Esophagus muscularis mucosa (tissue), 4 donors: ENCODE measurements at regions not wholly inside any gene's neighbourhood (a gene's known extent, or its start where the extent isn't known, plus 50 kb on each side); places are given as distances from the start of the nearest gene placed in this dataset.
A peak's percentile ranks its signal among the peaks of the same experiment; 100 is the strongest.

Experiments
- DNase-seq: peaks from one replicate; pipeline ENCODE4 v3.0.0-alpha.2; 2017; ENCODE audit errors: extremely low spot score
- H3K27ac ChIP-seq, 4 donors: fragments of 200-600 bp; sonication (generic); replicated peaks in 1 of 4; 1 replicate in 3 of 4; 2 replicates in 1 of 4; pipeline ENCODE4 v1.5.1; 2016 to 2019; ENCODE audit warnings: mild to moderate bottlenecking in 1 of 4
- H3K27me3 ChIP-seq, 4 donors: fragments of 200-600 bp; sonication (generic); one replicate each; pipeline versions ENCODE4 v1.5.1 to v1.6.0; 2016 to 2019
- H3K36me3 ChIP-seq, 4 donors: fragments of 200-600 bp; sonication (generic); one replicate each; pipeline ENCODE4 v1.5.1; 2016 to 2019
- H3K4me1 ChIP-seq, 4 donors: fragments of 200-600 bp; sonication (generic); one replicate each; pipeline ENCODE4 v1.5.1; 2016 to 2019
- H3K4me3 ChIP-seq, 4 donors: fragments of 200-600 bp; sonication (generic); 1 replicate in 2 of 4; 2 replicates in 2 of 4; pipeline ENCODE4 v1.5.1; 2016 to 2019; ENCODE audit warnings: mild to moderate bottlenecking in 4 of 4, moderate library complexity in 1 of 4
- H3K9me3 ChIP-seq, 4 donors: fragments of 200-600 bp; sonication (generic); 1 replicate in 3 of 4; 2 replicates in 1 of 4; pipeline ENCODE4 v1.5.1; 2016 to 2019
- EP300 ChIP-seq: sonication (generic); formaldehyde crosslinking; IDR thresholded peaks from one replicate; pipeline ENCODE4 v1.6.1; 2017; ENCODE audit warnings: antibody characterized with exemption
- POLR2A ChIP-seq: fragments of 450-650 bp; IDR thresholded peaks from one replicate; pipeline ENCODE4 v1.6.1; 2017; ENCODE audit warnings: antibody characterized with exemption, moderate library complexity, mild to moderate bottlenecking, low read depth
- POLR2AphosphoS5 ChIP-seq, 2 donors: sonication (generic); formaldehyde crosslinking; IDR thresholded peaks; one replicate each; pipeline ENCODE4 v1.6.1; 2017; ENCODE audit warnings: antibody characterized with exemption in 2 of 2
- WGBS: methylation state at CpG from one replicate; pipeline ENCODE4 v1.1.5; 2018; 5-methylcytosine and 5-hydroxymethylcytosine counted together
- intact Hi-C: fragments of 100-400 bp; cut with DNase I; formaldehyde crosslinking; loops from one replicate; pipeline ENCODE4 v1.15.1; 2023
- TF ChIP-seq, protein P1 (sequence below), 3 experiments: fragments of 200-600 bp in 2 of 3; fragments of 450-650 bp in 1 of 3; sonication (generic) in 2 of 3; IDR thresholded peaks; one replicate each; pipeline ENCODE4 v1.5.1; 2017 to 2019; ENCODE audit warnings: antibody characterized with exemption in 3 of 3, mild to moderate bottlenecking in 2 of 3, moderate library complexity in 1 of 3

DNA sequence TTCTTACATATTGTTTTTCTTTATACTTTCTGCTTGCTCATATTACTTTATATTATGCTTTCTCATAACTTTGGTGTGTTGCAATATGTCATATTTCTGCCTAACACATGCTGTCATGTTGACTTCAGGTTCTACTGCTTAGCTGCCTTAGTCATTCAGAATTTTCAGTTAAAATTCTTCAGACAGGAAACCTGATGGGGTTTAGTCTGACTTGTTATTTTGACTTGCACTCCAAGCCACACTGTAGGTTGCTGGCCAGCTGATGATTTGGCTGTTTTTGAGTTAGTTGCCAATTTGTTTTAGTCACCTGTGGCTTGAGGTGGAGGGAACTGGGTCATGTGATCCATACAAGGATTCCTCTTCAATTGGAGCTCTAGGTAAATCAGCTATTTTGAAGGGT is 315.4 kb downstream of the MAP2K6 start:
- H3K27me3 ChIP-seq: no peaks in the 10 kb centered on the region
- H3K4me1 ChIP-seq: peaks cover 13 to 53% (median 34%) of the 10 kb centered on the region in 4 donors
- intact Hi-C loops: no loop called here
- no peak overlapping the region for H3K27ac ChIP-seq
- H3K4me3 ChIP-seq: no peak overlapping the region
- TF ChIP-seq, protein P1, sequence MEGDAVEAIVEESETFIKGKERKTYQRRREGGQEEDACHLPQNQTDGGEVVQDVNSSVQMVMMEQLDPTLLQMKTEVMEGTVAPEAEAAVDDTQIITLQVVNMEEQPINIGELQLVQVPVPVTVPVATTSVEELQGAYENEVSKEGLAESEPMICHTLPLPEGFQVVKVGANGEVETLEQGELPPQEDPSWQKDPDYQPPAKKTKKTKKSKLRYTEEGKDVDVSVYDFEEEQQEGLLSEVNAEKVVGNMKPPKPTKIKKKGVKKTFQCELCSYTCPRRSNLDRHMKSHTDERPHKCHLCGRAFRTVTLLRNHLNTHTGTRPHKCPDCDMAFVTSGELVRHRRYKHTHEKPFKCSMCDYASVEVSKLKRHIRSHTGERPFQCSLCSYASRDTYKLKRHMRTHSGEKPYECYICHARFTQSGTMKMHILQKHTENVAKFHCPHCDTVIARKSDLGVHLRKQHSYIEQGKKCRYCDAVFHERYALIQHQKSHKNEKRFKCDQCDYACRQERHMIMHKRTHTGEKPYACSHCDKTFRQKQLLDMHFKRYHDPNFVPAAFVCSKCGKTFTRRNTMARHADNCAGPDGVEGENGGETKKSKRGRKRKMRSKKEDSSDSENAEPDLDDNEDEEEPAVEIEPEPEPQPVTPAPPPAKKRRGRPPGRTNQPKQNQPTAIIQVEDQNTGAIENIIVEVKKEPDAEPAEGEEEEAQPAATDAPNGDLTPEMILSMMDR (IDR thresholded peaks at IDR 0.05): no peak
- no peak for TF ChIP-seq EP300
- no peak for TF ChIP-seq POLR2AphosphoS5 (IDR thresholded peaks at IDR 0.05)
- TF ChIP-seq POLR2A: no peak
- H3K9me3 ChIP-seq: no peaks in the 10 kb centered on the region
- H3K36me3 ChIP-seq: no peaks in the 10 kb centered on the region
- no peak for DNase-seq

DNA sequence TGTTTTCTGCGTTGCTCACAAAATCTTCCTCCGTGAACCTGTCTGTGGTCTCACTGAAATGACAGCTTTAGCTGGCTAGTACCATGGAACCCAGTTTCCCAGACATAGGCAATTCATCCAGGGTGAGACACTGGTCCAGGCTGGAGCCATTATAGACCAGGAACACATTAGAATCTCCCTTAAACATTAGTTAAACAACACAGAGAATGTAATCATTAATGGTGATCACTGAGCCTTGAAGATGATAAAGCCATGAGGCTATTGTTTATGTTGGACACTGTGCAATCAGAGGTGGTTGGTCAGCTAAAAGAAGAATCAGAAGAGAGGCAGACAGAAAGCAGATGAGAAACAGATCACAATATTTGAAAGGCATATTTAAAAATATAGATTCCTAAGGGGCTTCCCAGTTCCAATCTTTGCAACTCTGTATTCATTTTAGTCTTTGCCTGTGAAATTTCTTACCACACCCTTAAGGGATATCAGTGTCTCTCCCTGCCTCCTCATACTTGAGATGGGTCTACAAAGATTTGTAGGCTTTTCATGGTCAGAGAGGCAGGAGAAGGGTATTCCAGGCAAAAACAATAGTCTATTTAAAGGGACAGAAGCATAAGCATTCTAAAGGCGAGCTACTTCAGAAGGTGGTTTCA is 317.9 kb downstream of the MAP2K6 start:
- Histone ChIP-seq H3K4me1 (peaks cover 13 to 47% (median 34%) of the 10 kb centered on the region in 4 donors), H3K4me3 (no peak overlapping the region), H3K27ac (peak overlapping the region in 2 of 4 donors; percentile 9 to 63), H3K27me3 (no peaks in the 10 kb centered on the region), H3K9me3 (no peaks in the 10 kb centered on the region), H3K36me3 (no peaks in the 10 kb centered on the region)
- DNase-seq: no peak
- WGBS: 72% methylated on average over 3 of the region's 3 CpGs
- TF ChIP-seq POLR2A (no peak), POLR2AphosphoS5 (IDR thresholded peaks at IDR 0.05) (no peak), EP300 (no peak)
- TF ChIP-seq, protein P1 (IDR thresholded peaks at IDR 0.05): no peak
- intact Hi-C loops: no loop called here

DNA sequence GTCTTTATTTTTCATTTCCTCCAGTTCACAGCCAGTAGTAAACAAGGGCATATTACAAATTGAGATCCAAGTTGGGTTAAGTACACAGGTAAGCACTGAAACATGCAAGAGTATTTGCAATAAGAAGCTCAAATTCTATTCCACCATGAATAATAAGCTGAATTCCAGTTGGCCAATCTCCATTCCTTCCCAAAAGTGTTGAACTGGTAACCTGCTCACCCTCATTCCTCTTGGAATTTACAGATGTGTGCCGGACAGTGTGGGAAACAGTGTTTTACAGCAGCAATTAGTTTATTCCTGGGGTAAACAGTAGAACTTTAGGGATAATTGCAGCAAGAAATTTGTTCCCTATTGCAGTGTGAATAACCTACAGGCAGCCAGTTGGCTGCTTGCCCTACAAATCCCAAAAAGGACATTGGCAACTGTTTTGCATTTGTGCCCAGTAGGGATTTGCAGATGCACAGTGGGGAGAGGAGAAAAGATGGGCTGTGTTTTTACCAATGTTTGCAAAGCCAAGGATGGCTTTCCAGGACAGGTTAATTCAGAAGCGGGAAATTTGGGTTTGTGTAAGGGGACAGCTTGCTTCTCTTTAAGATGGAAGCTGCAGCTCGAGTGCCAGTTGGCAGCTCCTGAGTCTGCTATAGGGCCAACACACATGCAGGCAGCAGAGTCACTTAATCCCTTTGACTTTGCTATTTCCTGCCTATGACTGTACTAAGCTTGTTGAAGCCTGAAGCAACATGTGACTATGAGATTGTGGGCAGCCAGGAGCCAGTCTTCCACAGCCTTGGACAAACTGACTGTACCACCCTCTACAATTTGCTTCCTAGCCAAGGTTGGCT is 318.9 kb downstream of the MAP2K6 start:
- peak in 1 of 2 donors; percentile 28 for TF ChIP-seq POLR2AphosphoS5 (IDR thresholded peaks at IDR 0.05)
- TF ChIP-seq POLR2A: no peak
- H3K4me1 ChIP-seq: peaks cover 12 to 44% (median 34%) of the 10 kb centered on the region in 4 donors
- WGBS: 38% methylated on average over 3 of the region's 3 CpGs
- intact Hi-C loops: no loop called here
- DNase-seq: no peak
- no peak overlapping the region for H3K4me3 ChIP-seq
- no peaks in the 10 kb centered on the region for H3K27me3 ChIP-seq
- H3K27ac ChIP-seq: peak overlapping the region in 3 of 4 donors; percentile 31 to 63 (median 41)
- H3K9me3 ChIP-seq: no peaks in the 10 kb centered on the region
- H3K36me3 ChIP-seq: no peaks in the 10 kb centered on the region

DNA sequence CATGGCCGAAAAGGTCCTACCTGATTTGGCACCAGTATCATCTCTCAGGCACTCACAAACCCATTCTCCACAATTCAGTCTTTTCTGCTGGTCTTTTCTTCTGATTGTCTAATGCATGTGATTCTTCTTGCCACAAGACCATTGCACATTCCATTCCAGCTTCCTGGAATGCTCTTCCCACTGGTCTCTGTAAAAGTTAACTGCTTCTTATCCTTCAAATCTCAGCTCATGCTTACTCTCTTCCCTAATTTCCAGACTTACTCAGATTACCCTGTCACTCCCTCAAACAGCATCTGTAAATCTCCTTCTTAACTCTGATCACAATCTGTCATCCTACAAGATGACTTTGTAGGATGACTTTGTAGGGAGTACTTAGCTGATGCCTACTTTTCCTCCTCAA is 320.2 kb downstream of the MAP2K6 start:
- H3K4me3 ChIP-seq: no peak overlapping the region
- 100% methylated on average over 1 of the region's 1 CpG for WGBS
- no peaks in the 10 kb centered on the region for H3K9me3 ChIP-seq
- peaks cover 6 to 31% (median 25%) of the 10 kb centered on the region in 4 donors for H3K4me1 ChIP-seq
- no peak overlapping the region for H3K27ac ChIP-seq
- TF ChIP-seq EP300 (no peak), POLR2A (no peak), POLR2AphosphoS5 (IDR thresholded peaks at IDR 0.05) (no peak)
- TF ChIP-seq, protein P1 (IDR thresholded peaks at IDR 0.05): no peak
- H3K36me3 ChIP-seq: no peaks in the 10 kb centered on the region
- no peak for DNase-seq
- intact Hi-C loops: no loop called here
- H3K27me3 ChIP-seq: no peaks in the 10 kb centered on the region

DNA sequence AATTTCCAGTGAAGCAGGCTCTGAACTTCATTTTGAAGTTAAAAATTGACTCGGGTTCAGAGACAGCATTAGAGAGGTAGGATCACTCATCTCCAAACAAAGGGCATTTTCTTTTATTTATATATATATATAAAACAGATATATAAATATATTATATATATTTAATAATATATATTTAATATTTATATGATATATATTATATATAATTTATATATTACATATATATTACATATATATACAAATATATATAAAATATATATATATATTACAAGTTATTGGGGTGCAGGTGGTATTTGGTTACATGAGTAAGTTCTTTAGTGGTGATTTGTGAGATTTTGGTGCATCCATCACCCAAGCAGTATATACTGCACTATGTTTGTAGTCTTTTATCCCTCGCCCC is 320.8 kb downstream of the MAP2K6 start:
- Histone ChIP-seq H3K4me1 (peaks cover 6 to 27% (median 25%) of the 10 kb centered on the region in 4 donors), H3K9me3 (no peaks in the 10 kb centered on the region), H3K27me3 (no peaks in the 10 kb centered on the region), H3K36me3 (no peaks in the 10 kb centered on the region), H3K4me3 (no peak overlapping the region), H3K27ac (no peak overlapping the region)
- no peak for DNase-seq
- intact Hi-C loops: no loop called here
- 94% methylated on average over 2 of the region's 2 CpGs for WGBS
- TF ChIP-seq POLR2AphosphoS5 (IDR thresholded peaks at IDR 0.05) (no peak), POLR2A (no peak), EP300 (no peak)
- TF ChIP-seq, protein P1 (IDR thresholded peaks at IDR 0.05): no peak
